Keratinocyte (primary cell): ENCODE measurements at regions not wholly inside any gene's neighbourhood (a gene's known extent, or its start where the extent isn't known, plus 50 kb on each side); places are given as distances from the start of the nearest gene placed in this dataset.

ENCODE experiments used
- DNase-seq: peaks from one replicate; pipeline ENCODE4 v3.0.0-alpha.2; 2011; ENCODE audit warnings: low read depth, missing footprints, low spot score
- FAIRE-seq: peaks from 2 replicates; lab custom pipeline; 2011; peaks lifted over from hg19 to GRCh38; lab: Jason Lieb, UNC
- H2AFZ ChIP-seq: 2 replicates; pipeline ENCODE4 v1.6.0; 2012; ENCODE audit warnings: low read length, control low read depth, inconsistent platforms; ENCODE audit not compliant: control insufficient read depth
- H3K27ac ChIP-seq: 2 replicates; pipeline ENCODE4 v1.5.1; 2011; ENCODE audit warnings: low read length; ENCODE audit not compliant: control insufficient read depth, insufficient read depth
- H3K27me3 ChIP-seq: 3 replicates; pipeline ENCODE4 v1.6.0; 2011; ENCODE audit warnings: low read length; ENCODE audit not compliant: control insufficient read depth, insufficient read depth; ENCODE audit errors: extremely low read depth
- H3K36me3 ChIP-seq, 2 experiments: 2 replicates in 1 of 2; 3 replicates in 1 of 2; pipeline ENCODE4 v1.5.1; 2011; ENCODE audit warnings: low read length in 2 of 2, mild to moderate bottlenecking in 1 of 2; ENCODE audit not compliant: control insufficient read depth in 2 of 2, insufficient read depth in 2 of 2; ENCODE audit errors: extremely low read depth in 1 of 2
- H3K4me1 ChIP-seq: 3 replicates; pipeline ENCODE4 v1.5.1; 2011; ENCODE audit warnings: low read length; ENCODE audit not compliant: control insufficient read depth, insufficient read depth; ENCODE audit errors: extremely low read depth
- H3K4me2 ChIP-seq: 3 replicates; pipeline ENCODE4 v1.6.0; 2011; ENCODE audit warnings: low read depth, low read length; ENCODE audit not compliant: control insufficient read depth, insufficient read depth; ENCODE audit errors: extremely low read depth
- H3K4me3 ChIP-seq, 3 experiments: fragments of 200-600 bp in 1 of 3; sonication (generic) in 1 of 3; 2 replicates in 2 of 3; 3 replicates in 1 of 3; pipeline ENCODE4 v1.5.1; 2011 to 2016; ENCODE audit warnings: low read length in 3 of 3, mild to moderate bottlenecking in 3 of 3, control low read depth in 2 of 3, inconsistent platforms in 1 of 3, low read depth in 1 of 3, mixed read lengths in 1 of 3, mixed run types in 1 of 3, moderate library complexity in 1 of 3; ENCODE audit not compliant: control insufficient read depth in 2 of 3, insufficient read depth in 2 of 3; ENCODE audit errors: extremely low read depth in 1 of 3
- H3K79me2 ChIP-seq: 2 replicates; pipeline ENCODE4 v1.6.0; 2012; ENCODE audit warnings: low read length; ENCODE audit not compliant: control insufficient read depth, insufficient read depth
- H3K9ac ChIP-seq: 3 replicates; pipeline ENCODE4 v1.6.0; 2011; ENCODE audit warnings: low read length; ENCODE audit not compliant: control insufficient read depth, insufficient read depth; ENCODE audit errors: extremely low read depth
- H3K9me1 ChIP-seq: 3 replicates; pipeline ENCODE4 v1.6.0; 2011; ENCODE audit warnings: low read length; ENCODE audit not compliant: control insufficient read depth, insufficient read depth; ENCODE audit errors: extremely low read depth
- H3K9me3 ChIP-seq: 2 replicates; pipeline ENCODE4 v1.5.1; 2012; ENCODE audit warnings: low read depth, low read length; ENCODE audit not compliant: control insufficient read depth
- H4K20me1 ChIP-seq: 3 replicates; pipeline ENCODE4 v1.6.0; 2011; ENCODE audit warnings: low read length; ENCODE audit not compliant: control insufficient read depth, insufficient read depth; ENCODE audit errors: extremely low read depth
- CTCF ChIP-seq, 3 experiments: IDR thresholded peaks in 1 of 3; conservative IDR thresholded peaks in 1 of 3; optimal IDR thresholded peaks in 1 of 3; 2 replicates in 2 of 3; 3 replicates in 1 of 3; pipeline versions ENCODE3 to v1.5.1; 2011; ENCODE audit warnings: low read length in 3 of 3, mild to moderate bottlenecking in 3 of 3, moderate library complexity in 2 of 3, control low read depth in 1 of 3, inconsistent platforms in 1 of 3; ENCODE audit not compliant: insufficient read depth in 2 of 3; ENCODE audit errors: extremely low read depth in 1 of 3
- EZH2 ChIP-seq: IDR thresholded peaks from one replicate; pipeline ENCODE4 v1.6.1; 2012; ENCODE audit warnings: inconsistent platforms, mild to moderate bottlenecking, low read length, moderate library complexity
- dilution Hi-C: fragments of 300-500 bp; cut with MboI; formaldehyde crosslinking; loops from one replicate; pipeline ENCODE4 v1.7.0; 2020; ENCODE audit warnings: low sequenced_read_pairs; ENCODE audit not compliant: extremely low pct_ligation_motif_present

- FAIRE-seq (no peak), DNase-seq (no peak)
- Histone ChIP-seq H2AFZ (no peak overlapping the region), H3K36me3 (no peaks in the 10 kb centered on the region), H3K9ac (no peak overlapping the region), H3K4me2 (no peak overlapping the region), H3K27me3 (no peaks in the 10 kb centered on the region), H4K20me1 (no peaks in the 10 kb centered on the region), H3K9me1 (no peaks in the 10 kb centered on the region), H3K4me1 (no peaks in the 10 kb centered on the region), H3K79me2 (no peaks in the 10 kb centered on the region), H3K27ac (no peak overlapping the region), H3K9me3 (no peaks in the 10 kb centered on the region), H3K4me3 (no peak overlapping the region)
- no peak for TF ChIP-seq EZH2
- TF ChIP-seq CTCF (optimal IDR thresholded peaks at IDR 0.05 in 1 of 3, IDR thresholded peaks at IDR 0.05 in 1 of 3, conservative IDR thresholded peaks at IDR 0.05 in 1 of 3; ENCODE audit: extremely low read depth in 1 of 3, insufficient read depth in 2 of 3, low read length in 3 of 3) = no peak
- dilution Hi-C loops = no loop called here
Observed at GRCh38 chr16:79786389-79786788, 185.9 kb upstream of the MAF start.

GRCh38 chr16:79784007-79784406, 183.5 kb upstream of the MAF start:
- no peaks in the 10 kb centered on the region for H4K20me1 ChIP-seq
- no peaks in the 10 kb centered on the region for H3K9me3 ChIP-seq
- FAIRE-seq = no peak
- no peak for DNase-seq
- no peaks in the 10 kb centered on the region for H3K27me3 ChIP-seq
- H3K4me3 ChIP-seq = no peak overlapping the region
- no peak overlapping the region for H3K27ac ChIP-seq
- no peaks in the 10 kb centered on the region for H3K9me1 ChIP-seq
- H3K4me1 ChIP-seq = no peaks in the 10 kb centered on the region
- no peaks in the 10 kb centered on the region for H3K36me3 ChIP-seq
- dilution Hi-C loops = no loop called here
- TF ChIP-seq CTCF (optimal IDR thresholded peaks at IDR 0.05 in 1 of 3, IDR thresholded peaks at IDR 0.05 in 1 of 3, conservative IDR thresholded peaks at IDR 0.05 in 1 of 3; ENCODE audit: extremely low read depth in 1 of 3, insufficient read depth in 2 of 3, low read length in 3 of 3) = no peak
- TF ChIP-seq EZH2 = no peak
- H3K4me2 ChIP-seq = no peak overlapping the region
- H3K79me2 ChIP-seq = no peaks in the 10 kb centered on the region
- no peak overlapping the region for H2AFZ ChIP-seq
- H3K9ac ChIP-seq = no peak overlapping the region
